HEK293 (cell line): ENCODE measurements at regions not wholly inside any gene's neighbourhood (a gene's known extent, or its start where the extent isn't known, plus 50 kb on each side); places are given as distances from the start of the nearest gene placed in this dataset.

ENCODE experiments used
- CTCF ChIA-PET: fragments of 350-600 bp; formaldehyde crosslinking; extraction: SDS; loops from one replicate; lab custom pipeline; 2021; ENCODE audit warnings: antibody characterized with exemption; lab: Yijun Ruan, JAX
- POLR2A ChIA-PET: fragments of 300-600 bp; formaldehyde crosslinking; extraction: SDS; loops from one replicate; lab custom pipeline; 2020; ENCODE audit warnings: antibody characterized with exemption, inconsistent platforms; lab: Yijun Ruan, JAX
- H3K27ac ChIP-seq: fragments of 200-500 bp; sonication (Bioruptor generic); 2 replicates; pipeline ENCODE4 v1.5.1; 2014; ENCODE audit warnings: low read depth, low read length, control low read depth, inconsistent platforms; ENCODE audit errors: extremely low read depth
- H3K36me3 ChIP-seq, 2 experiments: fragments of 200-500 bp in 1 of 2; sonication (Bioruptor generic) in 1 of 2; 1 replicate in 1 of 2; 2 replicates in 1 of 2; pipeline ENCODE4 v1.5.1; 2014 to 2017; ENCODE audit warnings: inconsistent platforms in 2 of 2, low read length in 2 of 2; ENCODE audit not compliant: control insufficient read depth in 2 of 2, insufficient read depth in 1 of 2
- H3K4me1 ChIP-seq: fragments of 200-500 bp; sonication (Bioruptor generic); 2 replicates; pipeline ENCODE4 v1.5.1; 2014; ENCODE audit warnings: mild to moderate bottlenecking, low read length, inconsistent platforms; ENCODE audit not compliant: control insufficient read depth, insufficient read depth
- H3K4me3 ChIP-seq: 2 replicates; pipeline ENCODE4 v1.5.1; 2011; ENCODE audit warnings: low read depth, mild to moderate bottlenecking, control low read depth, low read length, moderate library complexity
- H3K9me3 ChIP-seq: fragments of 200-500 bp; sonication (Bioruptor generic); 2 replicates; pipeline ENCODE4 v1.5.1; 2014; ENCODE audit warnings: low read depth, low read length, inconsistent platforms; ENCODE audit not compliant: control insufficient read depth, insufficient read depth
- ZBTB48 ChIP-seq: fragments of 450-650 bp; formaldehyde crosslinking; IDR thresholded peaks from 2 replicates; pipeline ENCODE4 v1.5.1; 2016; ENCODE audit warnings: missing biosample characterization, missing genetic modification characterization
- ZEB2 ChIP-seq: fragments of 450-650 bp; formaldehyde crosslinking; IDR thresholded peaks from 2 replicates; pipeline ENCODE4 v1.5.1; 2016; ENCODE audit warnings: missing biosample characterization, missing genetic modification characterization
- ZFP69B ChIP-seq: fragments of 450-650 bp; formaldehyde crosslinking; IDR thresholded peaks from 2 replicates; pipeline ENCODE4 v1.5.1; 2016; ENCODE audit warnings: missing biosample characterization, missing genetic modification characterization
- ZNF10 ChIP-seq: fragments of 450-650 bp; formaldehyde crosslinking; IDR thresholded peaks from 2 replicates; pipeline ENCODE4 v1.5.1; 2017; ENCODE audit warnings: missing biosample characterization, missing genetic modification characterization
- ZNF223 ChIP-seq: fragments of 450-650 bp; formaldehyde crosslinking; IDR thresholded peaks from 2 replicates; pipeline ENCODE4 v1.5.1; 2016; ENCODE audit warnings: missing biosample characterization, missing genetic modification characterization
- ZNF266 ChIP-seq: fragments of 450-650 bp; formaldehyde crosslinking; IDR thresholded peaks from 2 replicates; pipeline ENCODE4 v1.5.1; 2016; ENCODE audit warnings: missing biosample characterization, missing genetic modification characterization, low read depth
- ZNF394 ChIP-seq: fragments of 450-650 bp; formaldehyde crosslinking; IDR thresholded peaks from 2 replicates; pipeline ENCODE4 v1.5.1; 2016; ENCODE audit warnings: missing biosample characterization, missing genetic modification characterization, mild to moderate bottlenecking, moderate library complexity, borderline replicate concordance
- ZNF404 ChIP-seq: fragments of 450-650 bp; formaldehyde crosslinking; IDR thresholded peaks from 2 replicates; pipeline ENCODE4 v1.5.1; 2017; ENCODE audit warnings: missing biosample characterization, missing genetic modification characterization
- ZNF501 ChIP-seq: fragments of 450-650 bp; formaldehyde crosslinking; IDR thresholded peaks from 2 replicates; pipeline ENCODE4 v1.5.1; 2016; ENCODE audit warnings: missing biosample characterization, missing genetic modification characterization
- ZNF664 ChIP-seq: fragments of 450-650 bp; formaldehyde crosslinking; IDR thresholded peaks from 2 replicates; pipeline ENCODE4 v1.5.1; 2016; ENCODE audit warnings: missing biosample characterization, missing genetic modification characterization
- ZNF707 ChIP-seq: fragments of 450-650 bp; formaldehyde crosslinking; IDR thresholded peaks from 2 replicates; pipeline ENCODE4 v1.5.1; 2016; ENCODE audit warnings: missing biosample characterization, missing genetic modification characterization
- ZNF747 ChIP-seq: fragments of 450-650 bp; formaldehyde crosslinking; IDR thresholded peaks from 2 replicates; pipeline ENCODE4 v1.5.1; 2016; ENCODE audit warnings: missing biosample characterization, missing genetic modification characterization
- ZNF837 ChIP-seq: fragments of 450-650 bp; formaldehyde crosslinking; IDR thresholded peaks from 2 replicates; pipeline ENCODE4 v1.5.1; 2016; ENCODE audit warnings: missing biosample characterization, missing genetic modification characterization
- TF ChIP-seq, protein P1 (sequence below): fragments of 450-650 bp; formaldehyde crosslinking; IDR thresholded peaks from 2 replicates; pipeline ENCODE4 v1.5.1; 2016; ENCODE audit warnings: missing biosample characterization, missing genetic modification characterization, borderline replicate concordance
- TF ChIP-seq, protein P2 (sequence below): fragments of 450-650 bp; formaldehyde crosslinking; IDR thresholded peaks from 2 replicates; pipeline ENCODE4 v1.5.1; 2016; ENCODE audit warnings: missing biosample characterization, missing genetic modification characterization
- TF ChIP-seq, protein P3 (sequence below): fragments of 450-650 bp; formaldehyde crosslinking; IDR thresholded peaks from 2 replicates; pipeline ENCODE4 v1.5.1; 2017; ENCODE audit warnings: missing biosample characterization, missing genetic modification characterization
- TF ChIP-seq, protein P4 (sequence below): fragments of 450-650 bp; formaldehyde crosslinking; IDR thresholded peaks from 2 replicates; pipeline ENCODE4 v1.5.1; 2017; ENCODE audit warnings: missing biosample characterization, mild to moderate bottlenecking, missing genetic modification characterization, moderate library complexity
- TF ChIP-seq, protein P5 (sequence below): fragments of 450-650 bp; formaldehyde crosslinking; IDR thresholded peaks from 2 replicates; pipeline ENCODE4 v1.5.1; 2016; ENCODE audit warnings: missing biosample characterization, missing genetic modification characterization, low read depth
- TF ChIP-seq, protein P6 (sequence below): fragments of 450-650 bp; formaldehyde crosslinking; IDR thresholded peaks from 2 replicates; pipeline ENCODE4 v1.5.1; 2016; ENCODE audit warnings: missing biosample characterization, missing genetic modification characterization
- TF ChIP-seq, protein P7 (sequence below): fragments of 450-650 bp; formaldehyde crosslinking; IDR thresholded peaks from 2 replicates; pipeline ENCODE4 v1.5.1; 2016; ENCODE audit warnings: missing biosample characterization, missing genetic modification characterization

DNA sequence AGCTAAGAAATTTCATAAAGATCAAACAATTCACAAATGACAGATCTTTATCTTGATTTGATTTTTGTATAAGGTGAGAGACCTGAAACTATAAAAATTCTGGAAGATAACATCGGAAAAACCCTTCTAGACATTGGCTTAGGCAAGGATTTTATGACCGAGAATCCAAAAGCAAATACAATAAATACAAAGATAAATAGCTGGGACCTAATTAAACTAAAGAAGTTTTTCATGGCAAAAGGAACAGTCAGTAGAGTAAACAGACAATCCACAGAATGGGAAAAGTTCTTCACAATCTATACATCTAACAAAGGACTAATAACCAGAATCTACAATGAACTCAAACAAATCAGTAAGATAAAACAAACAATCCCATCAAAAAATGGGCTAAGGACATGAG is 116.9 kb upstream of the BCHE start (continued):
- TF ChIP-seq, protein P1, sequence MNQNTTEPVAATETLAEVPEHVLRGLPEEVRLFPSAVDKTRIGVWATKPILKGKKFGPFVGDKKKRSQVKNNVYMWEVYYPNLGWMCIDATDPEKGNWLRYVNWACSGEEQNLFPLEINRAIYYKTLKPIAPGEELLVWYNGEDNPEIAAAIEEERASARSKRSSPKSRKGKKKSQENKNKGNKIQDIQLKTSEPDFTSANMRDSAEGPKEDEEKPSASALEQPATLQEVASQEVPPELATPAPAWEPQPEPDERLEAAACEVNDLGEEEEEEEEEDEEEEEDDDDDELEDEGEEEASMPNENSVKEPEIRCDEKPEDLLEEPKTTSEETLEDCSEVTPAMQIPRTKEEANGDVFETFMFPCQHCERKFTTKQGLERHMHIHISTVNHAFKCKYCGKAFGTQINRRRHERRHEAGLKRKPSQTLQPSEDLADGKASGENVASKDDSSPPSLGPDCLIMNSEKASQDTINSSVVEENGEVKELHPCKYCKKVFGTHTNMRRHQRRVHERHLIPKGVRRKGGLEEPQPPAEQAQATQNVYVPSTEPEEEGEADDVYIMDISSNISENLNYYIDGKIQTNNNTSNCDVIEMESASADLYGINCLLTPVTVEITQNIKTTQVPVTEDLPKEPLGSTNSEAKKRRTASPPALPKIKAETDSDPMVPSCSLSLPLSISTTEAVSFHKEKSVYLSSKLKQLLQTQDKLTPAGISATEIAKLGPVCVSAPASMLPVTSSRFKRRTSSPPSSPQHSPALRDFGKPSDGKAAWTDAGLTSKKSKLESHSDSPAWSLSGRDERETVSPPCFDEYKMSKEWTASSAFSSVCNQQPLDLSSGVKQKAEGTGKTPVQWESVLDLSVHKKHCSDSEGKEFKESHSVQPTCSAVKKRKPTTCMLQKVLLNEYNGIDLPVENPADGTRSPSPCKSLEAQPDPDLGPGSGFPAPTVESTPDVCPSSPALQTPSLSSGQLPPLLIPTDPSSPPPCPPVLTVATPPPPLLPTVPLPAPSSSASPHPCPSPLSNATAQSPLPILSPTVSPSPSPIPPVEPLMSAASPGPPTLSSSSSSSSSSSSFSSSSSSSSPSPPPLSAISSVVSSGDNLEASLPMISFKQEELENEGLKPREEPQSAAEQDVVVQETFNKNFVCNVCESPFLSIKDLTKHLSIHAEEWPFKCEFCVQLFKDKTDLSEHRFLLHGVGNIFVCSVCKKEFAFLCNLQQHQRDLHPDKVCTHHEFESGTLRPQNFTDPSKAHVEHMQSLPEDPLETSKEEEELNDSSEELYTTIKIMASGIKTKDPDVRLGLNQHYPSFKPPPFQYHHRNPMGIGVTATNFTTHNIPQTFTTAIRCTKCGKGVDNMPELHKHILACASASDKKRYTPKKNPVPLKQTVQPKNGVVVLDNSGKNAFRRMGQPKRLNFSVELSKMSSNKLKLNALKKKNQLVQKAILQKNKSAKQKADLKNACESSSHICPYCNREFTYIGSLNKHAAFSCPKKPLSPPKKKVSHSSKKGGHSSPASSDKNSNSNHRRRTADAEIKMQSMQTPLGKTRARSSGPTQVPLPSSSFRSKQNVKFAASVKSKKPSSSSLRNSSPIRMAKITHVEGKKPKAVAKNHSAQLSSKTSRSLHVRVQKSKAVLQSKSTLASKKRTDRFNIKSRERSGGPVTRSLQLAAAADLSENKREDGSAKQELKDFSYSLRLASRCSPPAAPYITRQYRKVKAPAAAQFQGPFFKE = no peak
- TF ChIP-seq, protein P2, sequence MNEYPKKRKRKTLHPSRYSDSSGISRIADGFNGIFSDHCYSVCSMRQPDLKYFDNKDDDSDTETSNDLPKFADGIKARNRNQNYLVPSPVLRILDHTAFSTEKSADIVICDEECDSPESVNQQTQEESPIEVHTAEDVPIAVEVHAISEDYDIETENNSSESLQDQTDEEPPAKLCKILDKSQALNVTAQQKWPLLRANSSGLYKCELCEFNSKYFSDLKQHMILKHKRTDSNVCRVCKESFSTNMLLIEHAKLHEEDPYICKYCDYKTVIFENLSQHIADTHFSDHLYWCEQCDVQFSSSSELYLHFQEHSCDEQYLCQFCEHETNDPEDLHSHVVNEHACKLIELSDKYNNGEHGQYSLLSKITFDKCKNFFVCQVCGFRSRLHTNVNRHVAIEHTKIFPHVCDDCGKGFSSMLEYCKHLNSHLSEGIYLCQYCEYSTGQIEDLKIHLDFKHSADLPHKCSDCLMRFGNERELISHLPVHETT = no peak
- TF ChIP-seq ZNF266 (tag by site-specific recombination) = no peak
- TF ChIP-seq, protein P3, sequence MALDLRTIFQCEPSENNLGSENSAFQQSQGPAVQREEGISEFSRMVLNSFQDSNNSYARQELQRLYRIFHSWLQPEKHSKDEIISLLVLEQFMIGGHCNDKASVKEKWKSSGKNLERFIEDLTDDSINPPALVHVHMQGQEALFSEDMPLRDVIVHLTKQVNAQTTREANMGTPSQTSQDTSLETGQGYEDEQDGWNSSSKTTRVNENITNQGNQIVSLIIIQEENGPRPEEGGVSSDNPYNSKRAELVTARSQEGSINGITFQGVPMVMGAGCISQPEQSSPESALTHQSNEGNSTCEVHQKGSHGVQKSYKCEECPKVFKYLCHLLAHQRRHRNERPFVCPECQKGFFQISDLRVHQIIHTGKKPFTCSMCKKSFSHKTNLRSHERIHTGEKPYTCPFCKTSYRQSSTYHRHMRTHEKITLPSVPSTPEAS = no peak
- TF ChIP-seq ZNF394 (tag by site-specific recombination) = no peak
- TF ChIP-seq, protein P4, sequence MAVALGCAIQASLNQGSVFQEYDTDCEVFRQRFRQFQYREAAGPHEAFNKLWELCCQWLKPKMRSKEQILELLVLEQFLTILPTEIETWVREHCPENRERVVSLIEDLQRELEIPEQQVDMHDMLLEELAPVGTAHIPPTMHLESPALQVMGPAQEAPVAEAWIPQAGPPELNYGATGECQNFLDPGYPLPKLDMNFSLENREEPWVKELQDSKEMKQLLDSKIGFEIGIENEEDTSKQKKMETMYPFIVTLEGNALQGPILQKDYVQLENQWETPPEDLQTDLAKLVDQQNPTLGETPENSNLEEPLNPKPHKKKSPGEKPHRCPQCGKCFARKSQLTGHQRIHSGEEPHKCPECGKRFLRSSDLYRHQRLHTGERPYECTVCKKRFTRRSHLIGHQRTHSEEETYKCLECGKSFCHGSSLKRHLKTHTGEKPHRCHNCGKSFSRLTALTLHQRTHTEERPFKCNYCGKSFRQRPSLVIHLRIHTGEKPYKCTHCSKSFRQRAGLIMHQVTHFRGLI (tag by site-specific recombination) = no peak
- TF ChIP-seq, protein P5, sequence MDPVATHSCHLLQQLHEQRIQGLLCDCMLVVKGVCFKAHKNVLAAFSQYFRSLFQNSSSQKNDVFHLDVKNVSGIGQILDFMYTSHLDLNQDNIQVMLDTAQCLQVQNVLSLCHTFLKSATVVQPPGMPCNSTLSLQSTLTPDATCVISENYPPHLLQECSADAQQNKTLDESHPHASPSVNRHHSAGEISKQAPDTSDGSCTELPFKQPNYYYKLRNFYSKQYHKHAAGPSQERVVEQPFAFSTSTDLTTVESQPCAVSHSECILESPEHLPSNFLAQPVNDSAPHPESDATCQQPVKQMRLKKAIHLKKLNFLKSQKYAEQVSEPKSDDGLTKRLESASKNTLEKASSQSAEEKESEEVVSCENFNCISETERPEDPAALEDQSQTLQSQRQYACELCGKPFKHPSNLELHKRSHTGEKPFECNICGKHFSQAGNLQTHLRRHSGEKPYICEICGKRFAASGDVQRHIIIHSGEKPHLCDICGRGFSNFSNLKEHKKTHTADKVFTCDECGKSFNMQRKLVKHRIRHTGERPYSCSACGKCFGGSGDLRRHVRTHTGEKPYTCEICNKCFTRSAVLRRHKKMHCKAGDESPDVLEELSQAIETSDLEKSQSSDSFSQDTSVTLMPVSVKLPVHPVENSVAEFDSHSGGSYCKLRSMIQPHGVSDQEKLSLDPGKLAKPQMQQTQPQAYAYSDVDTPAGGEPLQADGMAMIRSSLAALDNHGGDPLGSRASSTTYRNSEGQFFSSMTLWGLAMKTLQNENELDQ (tag by site-specific recombination) = no peak

DNA sequence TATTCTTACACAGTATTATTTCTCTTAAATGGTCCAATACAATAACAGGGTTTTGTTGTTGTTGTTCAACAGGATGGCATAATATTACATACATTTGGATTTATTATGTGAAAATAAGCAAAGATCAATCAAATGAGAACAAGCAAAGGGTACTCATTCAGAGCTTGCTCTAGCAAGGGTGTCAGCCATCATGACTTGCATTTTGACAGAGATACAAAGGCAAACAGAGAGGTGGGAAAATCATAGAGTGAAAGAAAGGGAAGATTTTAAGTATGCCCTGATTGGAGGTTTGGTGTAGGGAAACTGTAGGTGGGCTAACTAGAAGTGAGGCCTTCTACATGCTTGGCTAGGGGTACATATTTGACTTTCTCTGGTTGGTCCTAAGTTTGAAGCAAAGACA is 109.1 kb upstream of the BCHE start:
- TF ChIP-seq, protein P6, sequence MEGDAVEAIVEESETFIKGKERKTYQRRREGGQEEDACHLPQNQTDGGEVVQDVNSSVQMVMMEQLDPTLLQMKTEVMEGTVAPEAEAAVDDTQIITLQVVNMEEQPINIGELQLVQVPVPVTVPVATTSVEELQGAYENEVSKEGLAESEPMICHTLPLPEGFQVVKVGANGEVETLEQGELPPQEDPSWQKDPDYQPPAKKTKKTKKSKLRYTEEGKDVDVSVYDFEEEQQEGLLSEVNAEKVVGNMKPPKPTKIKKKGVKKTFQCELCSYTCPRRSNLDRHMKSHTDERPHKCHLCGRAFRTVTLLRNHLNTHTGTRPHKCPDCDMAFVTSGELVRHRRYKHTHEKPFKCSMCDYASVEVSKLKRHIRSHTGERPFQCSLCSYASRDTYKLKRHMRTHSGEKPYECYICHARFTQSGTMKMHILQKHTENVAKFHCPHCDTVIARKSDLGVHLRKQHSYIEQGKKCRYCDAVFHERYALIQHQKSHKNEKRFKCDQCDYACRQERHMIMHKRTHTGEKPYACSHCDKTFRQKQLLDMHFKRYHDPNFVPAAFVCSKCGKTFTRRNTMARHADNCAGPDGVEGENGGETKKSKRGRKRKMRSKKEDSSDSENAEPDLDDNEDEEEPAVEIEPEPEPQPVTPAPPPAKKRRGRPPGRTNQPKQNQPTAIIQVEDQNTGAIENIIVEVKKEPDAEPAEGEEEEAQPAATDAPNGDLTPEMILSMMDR (tag by site-specific recombination) = no peak
- TF ChIP-seq ZEB2 (tag by site-specific recombination) (no peak), ZBTB48 (no peak), ZNF747 (tag by site-specific recombination) (no peak), ZNF404 (no peak), ZFP69B (tag by site-specific recombination) (no peak), ZNF501 (tag by site-specific recombination) (no peak), ZNF837 (no peak), ZNF707 (no peak), ZNF223 (tag by site-specific recombination) (no peak), ZNF664 (tag by site-specific recombination) (no peak), ZNF10 (tag by site-specific recombination) (no peak)
- TF ChIP-seq, protein P7, sequence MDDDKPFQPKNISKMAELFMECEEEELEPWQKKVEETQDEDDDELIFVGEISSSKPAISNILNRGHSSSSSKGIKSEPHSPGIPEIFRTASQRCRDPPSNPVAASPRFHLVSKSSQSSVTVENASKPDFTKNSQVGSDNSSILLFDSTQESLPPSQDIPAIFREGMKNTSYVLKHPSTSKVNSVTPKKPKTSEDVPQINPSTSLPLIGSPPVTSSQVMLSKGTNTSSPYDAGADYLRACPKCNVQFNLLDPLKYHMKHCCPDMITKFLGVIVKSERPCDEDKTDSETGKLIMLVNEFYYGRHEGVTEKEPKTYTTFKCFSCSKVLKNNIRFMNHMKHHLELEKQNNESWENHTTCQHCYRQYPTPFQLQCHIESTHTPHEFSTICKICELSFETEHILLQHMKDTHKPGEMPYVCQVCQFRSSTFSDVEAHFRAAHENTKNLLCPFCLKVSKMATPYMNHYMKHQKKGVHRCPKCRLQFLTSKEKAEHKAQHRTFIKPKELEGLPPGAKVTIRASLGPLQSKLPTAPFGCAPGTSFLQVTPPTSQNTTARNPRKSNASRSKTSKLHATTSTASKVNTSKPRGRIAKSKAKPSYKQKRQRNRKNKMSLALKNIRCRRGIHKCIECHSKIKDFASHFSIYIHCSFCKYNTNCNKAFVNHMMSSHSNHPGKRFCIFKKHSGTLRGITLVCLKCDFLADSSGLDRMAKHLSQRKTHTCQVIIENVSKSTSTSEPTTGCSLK (tag by site-specific recombination) = no peak
- ChIA-PET POLR2A (no interaction called here), CTCF (no interaction called here)
- Histone ChIP-seq H3K4me3 (no peak overlapping the region), H3K4me1 (no peaks in the 10 kb centered on the region), H3K9me3 (no peaks in the 10 kb centered on the region), H3K36me3 (no peaks in the 10 kb centered on the region), H3K27ac (no peak overlapping the region)
